ENCODE measurements at regions not wholly inside any gene's neighbourhood (a gene's known extent, or its start where the extent isn't known, plus 50 kb on each side); places are given as distances from the start of the nearest gene placed in this dataset.

DNA sequence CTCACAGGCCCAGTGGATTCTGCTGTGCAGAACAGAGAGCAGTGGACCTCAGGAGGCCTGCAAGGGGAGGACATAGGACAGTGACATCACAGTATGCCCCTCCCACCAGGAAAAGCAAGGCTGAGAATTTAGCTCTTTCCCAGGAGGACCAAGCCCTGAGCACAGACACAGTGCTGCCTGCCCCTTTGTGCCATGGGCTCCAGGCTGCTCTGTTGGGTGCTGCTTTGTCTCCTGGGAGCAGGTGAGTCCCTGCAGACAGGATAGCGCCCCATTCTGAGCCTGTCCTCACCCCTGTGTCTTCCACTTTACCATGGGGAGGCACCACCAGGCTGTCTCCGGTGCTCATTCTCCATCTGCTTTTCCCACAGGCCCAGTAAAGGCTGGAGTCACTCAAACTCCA is 63.0 kb upstream of the PRSS58 start:
- WGBS, 2 donors: 88 to 96% methylated on average over 2 of the region's 2 CpGs
- H3K4me1 ChIP-seq: no peaks in the 10 kb centered on the region
- no peaks in the 10 kb centered on the region for H3K9me3 ChIP-seq
- TF ChIP-seq, protein P1, sequence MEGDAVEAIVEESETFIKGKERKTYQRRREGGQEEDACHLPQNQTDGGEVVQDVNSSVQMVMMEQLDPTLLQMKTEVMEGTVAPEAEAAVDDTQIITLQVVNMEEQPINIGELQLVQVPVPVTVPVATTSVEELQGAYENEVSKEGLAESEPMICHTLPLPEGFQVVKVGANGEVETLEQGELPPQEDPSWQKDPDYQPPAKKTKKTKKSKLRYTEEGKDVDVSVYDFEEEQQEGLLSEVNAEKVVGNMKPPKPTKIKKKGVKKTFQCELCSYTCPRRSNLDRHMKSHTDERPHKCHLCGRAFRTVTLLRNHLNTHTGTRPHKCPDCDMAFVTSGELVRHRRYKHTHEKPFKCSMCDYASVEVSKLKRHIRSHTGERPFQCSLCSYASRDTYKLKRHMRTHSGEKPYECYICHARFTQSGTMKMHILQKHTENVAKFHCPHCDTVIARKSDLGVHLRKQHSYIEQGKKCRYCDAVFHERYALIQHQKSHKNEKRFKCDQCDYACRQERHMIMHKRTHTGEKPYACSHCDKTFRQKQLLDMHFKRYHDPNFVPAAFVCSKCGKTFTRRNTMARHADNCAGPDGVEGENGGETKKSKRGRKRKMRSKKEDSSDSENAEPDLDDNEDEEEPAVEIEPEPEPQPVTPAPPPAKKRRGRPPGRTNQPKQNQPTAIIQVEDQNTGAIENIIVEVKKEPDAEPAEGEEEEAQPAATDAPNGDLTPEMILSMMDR (IDR thresholded peaks at IDR 0.05): no peak
- TF ChIP-seq POLR2A (IDR thresholded peaks at IDR 0.05): no peak
- TF ChIP-seq EP300 (IDR thresholded peaks at IDR 0.05): no peak
- no peak overlapping the region for H3K4me3 ChIP-seq
- DNase-seq (ENCODE audit: low spot score in 2 of 2): no peak
- no peaks in the 10 kb centered on the region for H3K36me3 ChIP-seq
- no peak overlapping the region for H3K27ac ChIP-seq
- H3K27me3 ChIP-seq: no peaks in the 10 kb centered on the region

DNA sequence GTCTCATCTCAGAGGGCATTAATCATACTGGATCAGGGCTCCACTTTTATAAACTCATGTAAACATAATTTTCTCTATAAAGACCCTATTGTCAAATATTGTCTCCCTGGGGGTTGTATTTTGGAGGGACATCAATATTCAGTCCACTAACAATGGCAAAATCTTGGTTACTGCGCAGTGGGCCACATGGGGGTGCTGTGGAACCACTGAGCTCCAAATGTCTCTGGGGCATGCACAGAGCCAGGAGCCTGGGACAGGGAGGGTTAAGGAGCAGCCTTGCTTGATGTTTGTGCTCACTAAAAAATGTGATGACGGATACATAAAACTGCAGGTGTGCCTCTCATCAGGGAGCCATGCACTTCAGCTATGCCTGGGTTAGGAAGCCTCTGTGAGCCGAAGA is 62.1 kb upstream of the PRSS58 start:
- no peak for TF ChIP-seq EP300 (IDR thresholded peaks at IDR 0.05)
- TF ChIP-seq, protein P1 (IDR thresholded peaks at IDR 0.05): no peak
- no peak for TF ChIP-seq POLR2A (IDR thresholded peaks at IDR 0.05)
- no peak overlapping the region for H3K27ac ChIP-seq
- H3K4me3 ChIP-seq: no peak overlapping the region
- no peaks in the 10 kb centered on the region for H3K27me3 ChIP-seq
- WGBS, 2 donors: 37 to 44% methylated on average over 3 of the region's 3 CpGs
- H3K36me3 ChIP-seq: no peaks in the 10 kb centered on the region
- no peaks in the 10 kb centered on the region for H3K4me1 ChIP-seq
- no peaks in the 10 kb centered on the region for H3K9me3 ChIP-seq
- no peak for DNase-seq (ENCODE audit: low spot score in 2 of 2)

DNA sequence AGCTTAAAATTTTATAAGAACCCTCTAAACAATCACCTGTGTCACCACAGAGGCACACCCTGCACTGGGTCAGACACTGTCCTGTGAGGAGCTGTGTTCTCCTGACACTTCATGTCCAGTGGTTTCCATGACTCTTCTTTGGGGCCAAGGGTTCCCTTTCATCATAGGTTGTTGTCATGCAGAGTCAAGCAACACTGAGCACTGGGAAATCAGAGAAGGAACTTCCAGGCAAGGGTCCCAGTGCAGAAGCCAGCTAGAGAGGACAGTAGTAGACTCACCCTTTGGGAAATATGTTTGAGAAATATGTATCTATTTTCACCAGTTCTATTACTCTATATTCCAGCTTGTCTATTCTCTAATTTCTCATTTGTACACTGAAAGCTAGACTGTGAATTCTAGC is 56.4 kb upstream of the PRSS58 start:
- H3K4me1 ChIP-seq: no peaks in the 10 kb centered on the region
- H3K27me3 ChIP-seq: no peaks in the 10 kb centered on the region
- no peak overlapping the region for H3K4me3 ChIP-seq
- DNase-seq (ENCODE audit: low spot score in 2 of 2): no peak
- no peaks in the 10 kb centered on the region for H3K9me3 ChIP-seq
- no peak overlapping the region for H3K27ac ChIP-seq
- no peak for TF ChIP-seq EP300 (IDR thresholded peaks at IDR 0.05)
- no peak for TF ChIP-seq POLR2A (IDR thresholded peaks at IDR 0.05)
- H3K36me3 ChIP-seq: no peaks in the 10 kb centered on the region

DNA sequence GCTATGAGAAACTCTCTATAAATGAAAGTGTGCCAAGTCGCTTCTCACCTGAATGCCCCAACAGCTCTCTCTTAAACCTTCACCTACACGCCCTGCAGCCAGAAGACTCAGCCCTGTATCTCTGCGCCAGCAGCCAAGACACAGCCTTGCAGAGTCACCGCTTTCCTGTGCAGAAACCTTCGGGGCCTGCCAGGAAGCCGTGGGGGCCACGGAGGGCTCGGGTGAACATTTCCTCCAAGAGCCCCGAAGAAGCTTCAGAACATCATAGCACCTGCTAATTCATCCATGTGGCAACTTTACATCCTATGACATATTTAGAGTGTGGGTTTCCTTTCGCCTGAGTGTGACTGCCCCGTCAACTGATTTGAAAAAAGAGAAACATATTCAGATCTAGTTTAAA is 55.7 kb upstream of the PRSS58 start:
- Histone ChIP-seq H3K4me3 (no peak overlapping the region), H3K27me3 (no peaks in the 10 kb centered on the region), H3K36me3 (no peaks in the 10 kb centered on the region), H3K27ac (no peak overlapping the region), H3K4me1 (no peaks in the 10 kb centered on the region), H3K9me3 (no peaks in the 10 kb centered on the region)
- TF ChIP-seq EP300 (IDR thresholded peaks at IDR 0.05) (no peak), POLR2A (IDR thresholded peaks at IDR 0.05) (no peak)
- TF ChIP-seq, protein P1 (IDR thresholded peaks at IDR 0.05): no peak
- no peak for DNase-seq (ENCODE audit: low spot score in 2 of 2)
- WGBS, 2 donors: 69 to 75% methylated on average over 11 of the region's 11 CpGs

DNA sequence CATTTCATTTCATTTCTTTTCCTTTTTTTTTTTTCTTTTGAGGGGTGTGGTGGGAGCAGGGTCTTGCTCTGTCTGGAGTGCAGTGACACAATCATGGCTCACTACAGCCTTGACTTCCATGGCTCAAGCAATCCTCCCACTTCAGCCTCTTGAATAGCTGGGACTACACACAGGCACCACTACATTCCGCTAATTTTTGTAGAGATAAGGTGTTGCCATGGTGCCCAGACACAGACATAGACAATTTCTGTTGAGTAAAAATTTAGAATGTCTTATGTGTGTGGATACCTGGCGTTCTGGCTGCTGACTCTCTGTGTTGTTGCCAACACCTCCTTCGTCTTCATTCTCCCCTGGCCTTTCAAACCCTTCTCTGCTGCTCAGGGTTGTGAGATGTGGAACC is 54.0 kb upstream of the PRSS58 start:
- DNase-seq (ENCODE audit: low spot score in 2 of 2): no peak

More for the DNA sequence above, 54.0 kb upstream of the PRSS58 start:
- 87 to 88% methylated on average over 3 of the region's 3 CpGs for WGBS, 2 donors
- Histone ChIP-seq H3K4me3 (no peak overlapping the region), H3K4me1 (no peaks in the 10 kb centered on the region), H3K36me3 (no peaks in the 10 kb centered on the region), H3K27ac (no peak overlapping the region), H3K9me3 (no peaks in the 10 kb centered on the region), H3K27me3 (no peaks in the 10 kb centered on the region)
- TF ChIP-seq, protein P1 (IDR thresholded peaks at IDR 0.05): no peak
- no peak for TF ChIP-seq POLR2A (IDR thresholded peaks at IDR 0.05)
- no peak for TF ChIP-seq EP300 (IDR thresholded peaks at IDR 0.05)

Measured in tibial nerve (tissue), 4 donors.